ENCODE measurements at regions not wholly inside any gene's neighbourhood (a gene's known extent, or its start where the extent isn't known, plus 50 kb on each side); places are given as distances from the start of the nearest gene placed in this dataset.
"Not testable (repeated sequence)": the region's sequence is repeated elsewhere in the genome, so short reads cannot be mapped to it uniquely, and the experiment has no call there.

- Mint-ChIP-seq H3K4me1 (no peaks in the 10 kb centered on the region), H3K27me3 (peaks cover 7% of the 10 kb centered on the region), H3K4me3 (no peak overlapping the region), H3K36me3 (no peaks in the 10 kb centered on the region), H3K9me3 (no peaks in the 10 kb centered on the region), H3K27ac (no peak overlapping the region)
- DNase-seq = no peak
Measured at GRCh38 chr12:28776913-28777422, 372.1 kb upstream of the FAR2 start.

- Mint-ChIP-seq H3K27me3 (peaks cover 7% of the 10 kb centered on the region), H3K4me3 (no peak overlapping the region), H3K9me3 (no peaks in the 10 kb centered on the region), H3K27ac (no peak overlapping the region), H3K36me3 (no peaks in the 10 kb centered on the region), H3K4me1 (no peaks in the 10 kb centered on the region)
- DNase-seq = no peak
Measured at GRCh38 chr12:28777603-28778365, 371.3 kb upstream of the FAR2 start.

GRCh38 chr12:28780096-28780495 is 369.0 kb upstream of the FAR2 start:
- Mint-ChIP-seq H3K27me3 (peaks cover 3% of the 10 kb centered on the region), H3K27ac (no peak overlapping the region), H3K36me3 (no peaks in the 10 kb centered on the region), H3K4me1 (no peaks in the 10 kb centered on the region), H3K9me3 (no peaks in the 10 kb centered on the region), H3K4me3 (no peak overlapping the region)
- no peak for DNase-seq

GRCh38 chr12:28780960-28781359 is 368.1 kb upstream of the FAR2 start:
- Mint-ChIP-seq H3K9me3 (no peaks in the 10 kb centered on the region), H3K27ac (no peak overlapping the region), H3K4me3 (no peak overlapping the region), H3K36me3 (no peaks in the 10 kb centered on the region), H3K27me3 (peaks cover 6% of the 10 kb centered on the region), H3K4me1 (no peaks in the 10 kb centered on the region)
- no peak for DNase-seq

- DNase-seq = no peak
- H3K9me3 Mint-ChIP-seq = peaks cover under 1% of the 10 kb centered on the region
- peaks cover 9% of the 10 kb centered on the region for H3K27me3 Mint-ChIP-seq
- H3K36me3 Mint-ChIP-seq = no peaks in the 10 kb centered on the region
- no peak overlapping the region for H3K27ac Mint-ChIP-seq
- no peaks in the 10 kb centered on the region for H3K4me1 Mint-ChIP-seq
- no peak overlapping the region for H3K4me3 Mint-ChIP-seq
Measured at GRCh38 chr12:28781671-28782652, 367.1 kb upstream of the FAR2 start.

- H3K4me3 Mint-ChIP-seq = no peak overlapping the region
- H3K4me1 Mint-ChIP-seq = no peaks in the 10 kb centered on the region
- peaks cover 12% of the 10 kb centered on the region for H3K27me3 Mint-ChIP-seq
- peaks cover 2% of the 10 kb centered on the region for H3K9me3 Mint-ChIP-seq
- no peak for DNase-seq
- H3K27ac Mint-ChIP-seq = no peak overlapping the region
- H3K36me3 Mint-ChIP-seq = no peaks in the 10 kb centered on the region
Measured at GRCh38 chr12:28782812-28783211, 366.3 kb upstream of the FAR2 start.

GRCh38 chr12:28787151-28787550 is 361.9 kb upstream of the FAR2 start:
- Mint-ChIP-seq H3K27me3 (peaks cover 8% of the 10 kb centered on the region), H3K4me1 (no peaks in the 10 kb centered on the region), H3K9me3 (peaks cover 2% of the 10 kb centered on the region), H3K4me3 (no peak overlapping the region), H3K27ac (no peak overlapping the region), H3K36me3 (no peaks in the 10 kb centered on the region)
- no peak for DNase-seq

- H3K4me1 Mint-ChIP-seq, DNase-seq, H3K9me3 Mint-ChIP-seq, H3K36me3 Mint-ChIP-seq, H3K4me3 Mint-ChIP-seq, H3K27ac Mint-ChIP-seq: not testable (repeated sequence)
- peaks cover 13% of the 10 kb centered on the region for H3K27me3 Mint-ChIP-seq
Measured at GRCh38 chr12:28788256-28788655, 360.8 kb upstream of the FAR2 start.

- no peak overlapping the region for H3K27ac Mint-ChIP-seq
- no peak overlapping the region for H3K4me3 Mint-ChIP-seq
- no peaks in the 10 kb centered on the region for H3K36me3 Mint-ChIP-seq
- no peaks in the 10 kb centered on the region for H3K9me3 Mint-ChIP-seq
- DNase-seq = no peak
- H3K27me3 Mint-ChIP-seq = peaks cover 19% of the 10 kb centered on the region
- no peaks in the 10 kb centered on the region for H3K4me1 Mint-ChIP-seq
Measured at GRCh38 chr12:28793581-28794151, 355.4 kb upstream of the FAR2 start.

- Mint-ChIP-seq H3K9me3 (no peaks in the 10 kb centered on the region), H3K27ac (no peak overlapping the region), H3K4me3 (no peak overlapping the region), H3K4me1 (no peaks in the 10 kb centered on the region), H3K36me3 (no peaks in the 10 kb centered on the region), H3K27me3 (peaks cover 19% of the 10 kb centered on the region)
- no peak for DNase-seq
Measured at GRCh38 chr12:28794211-28794610, 354.9 kb upstream of the FAR2 start.

GRCh38 chr12:28794786-28795185 is 354.3 kb upstream of the FAR2 start:
- Mint-ChIP-seq H3K36me3 (no peaks in the 10 kb centered on the region), H3K9me3 (no peaks in the 10 kb centered on the region), H3K27ac (no peak overlapping the region), H3K4me3 (no peak overlapping the region), H3K27me3 (peaks cover 19% of the 10 kb centered on the region), H3K4me1 (no peaks in the 10 kb centered on the region)
- DNase-seq = no peak

GRCh38 chr12:28795311-28795710 is 353.8 kb upstream of the FAR2 start:
- no peak overlapping the region for H3K27ac Mint-ChIP-seq
- H3K36me3 Mint-ChIP-seq = no peaks in the 10 kb centered on the region
- no peak overlapping the region for H3K4me3 Mint-ChIP-seq
- H3K9me3 Mint-ChIP-seq = no peaks in the 10 kb centered on the region
- no peaks in the 10 kb centered on the region for H3K4me1 Mint-ChIP-seq
- no peak for DNase-seq
- peaks cover 19% of the 10 kb centered on the region for H3K27me3 Mint-ChIP-seq

GRCh38 chr12:28799348-28799747 is 349.7 kb upstream of the FAR2 start:
- H3K36me3 Mint-ChIP-seq = no peaks in the 10 kb centered on the region
- no peak overlapping the region for H3K27ac Mint-ChIP-seq

GRCh38 chr12:28800129-28800528 is 348.9 kb upstream of the FAR2 start:
- no peaks in the 10 kb centered on the region for H3K4me1 Mint-ChIP-seq
- no peak for DNase-seq
- H3K27ac Mint-ChIP-seq = no peak overlapping the region
- H3K9me3 Mint-ChIP-seq = no peaks in the 10 kb centered on the region
- peaks cover 12% of the 10 kb centered on the region for H3K27me3 Mint-ChIP-seq
- H3K4me3 Mint-ChIP-seq = no peak overlapping the region
- H3K36me3 Mint-ChIP-seq = no peaks in the 10 kb centered on the region

More at GRCh38 chr12:28799348-28799747, 349.7 kb upstream of the FAR2 start:
- no peak for DNase-seq
- Mint-ChIP-seq H3K9me3 (no peaks in the 10 kb centered on the region), H3K27me3 (peaks cover 12% of the 10 kb centered on the region), H3K4me3 (no peak overlapping the region), H3K4me1 (no peaks in the 10 kb centered on the region)
